Fibroblast of upper back skin (primary cell): ENCODE measurements at regions not wholly inside any gene's neighbourhood (a gene's known extent, or its start where the extent isn't known, plus 50 kb on each side); places are given as distances from the start of the nearest gene placed in this dataset.

Experiments used
- DNase-seq: peaks from one replicate; pipeline ENCODE4 v3.0.0-alpha.2; 2013

GRCh38 chr18:66826211-66826610, 222.3 kb upstream of the CDH19 start:
- DNase-seq = no peak

- DNase-seq = no peak
These were observed 221.5 kb upstream of the CDH19 start for GRCh38 chr18:66825347-66825746.

- no peak for DNase-seq
These were observed 215.3 kb upstream of the CDH19 start for GRCh38 chr18:66819235-66819634.

GRCh38 chr18:66813138-66813537, 209.2 kb upstream of the CDH19 start:
- no peak for DNase-seq

GRCh38 chr18:66795051-66795450, 191.2 kb upstream of the CDH19 start:
- peak; percentile 71 for DNase-seq

- peak; percentile 43 for DNase-seq
These were observed 188.6 kb upstream of the CDH19 start for GRCh38 chr18:66792466-66792865.

GRCh38 chr18:66780609-66781008, 176.7 kb upstream of the CDH19 start:
- DNase-seq = no peak

GRCh38 chr18:66778048-66778447, 174.2 kb upstream of the CDH19 start:
- DNase-seq = no peak

- DNase-seq = no peak
These were observed 165.5 kb upstream of the CDH19 start for GRCh38 chr18:66769375-66769774.

GRCh38 chr18:66764230-66764629, 160.3 kb upstream of the CDH19 start:
- no peak for DNase-seq

- no peak for DNase-seq
These were observed 157.3 kb upstream of the CDH19 start for GRCh38 chr18:66761166-66761565.

GRCh38 chr18:66760559-66760958, 156.7 kb upstream of the CDH19 start:
- DNase-seq = no peak

GRCh38 chr18:66759050-66759828, 155.3 kb upstream of the CDH19 start:
- no peak for DNase-seq

GRCh38 chr18:66757946-66758345, 154.1 kb upstream of the CDH19 start:
- no peak for DNase-seq

GRCh38 chr18:66754335-66754734, 150.4 kb upstream of the CDH19 start:
- no peak for DNase-seq

GRCh38 chr18:66752733-66753132, 148.8 kb upstream of the CDH19 start:
- no peak for DNase-seq

- DNase-seq = peak; percentile 12
These were observed 145.7 kb upstream of the CDH19 start for GRCh38 chr18:66749481-66750035.

GRCh38 chr18:66749030-66749429, 145.1 kb upstream of the CDH19 start:
- peak; percentile 5 for DNase-seq

- no peak for DNase-seq
These were observed 138.9 kb upstream of the CDH19 start for GRCh38 chr18:66742832-66743231.

- no peak for DNase-seq
These were observed 132.0 kb upstream of the CDH19 start for GRCh38 chr18:66735933-66736332.

- peak; percentile 43 for DNase-seq
These were observed 130.6 kb upstream of the CDH19 start for GRCh38 chr18:66734451-66734850.

- no peak for DNase-seq
These were observed 128.0 kb upstream of the CDH19 start for GRCh38 chr18:66731890-66732289.

- no peak for DNase-seq
These were observed 125.8 kb upstream of the CDH19 start for GRCh38 chr18:66729442-66730239.

- DNase-seq = no peak
These were observed 125.1 kb upstream of the CDH19 start for GRCh38 chr18:66728951-66729350.
